AG04450 (cell line): ENCODE measurements at regions not wholly inside any gene's neighbourhood (a gene's known extent, or its start where the extent isn't known, plus 50 kb on each side); places are given as distances from the start of the nearest gene placed in this dataset.
"Not testable (repeated sequence)": the region's sequence is repeated elsewhere in the genome, so short reads cannot be mapped to it uniquely, and the experiment has no call there.

Experiments used
- CTCF ChIA-PET: fragments of 300-600, 350-600 bp; formaldehyde crosslinking; extraction: SDS; loops from one replicate; lab custom pipeline; 2022; ENCODE audit warnings: antibody characterized with exemption, inconsistent platforms; lab: Charles Lee
- POLR2A ChIA-PET: fragments of 350-600 bp; formaldehyde crosslinking; extraction: SDS; loops from one replicate; lab custom pipeline; 2021; ENCODE audit warnings: antibody characterized with exemption, inconsistent platforms; lab: Yijun Ruan, JAX
- DNase-seq: peaks from one replicate; pipeline ENCODE4 v3.0.0-alpha.2; 2011; ENCODE audit warnings: low read depth, low spot score
- H3K27ac ChIP-seq: one replicate; pipeline ENCODE4 v1.5.1; 2012; ENCODE audit warnings: low read depth, low read length, control low read depth
- H3K27me3 ChIP-seq: one replicate; pipeline ENCODE4 v1.6.0; 2012; ENCODE audit warnings: low read length; ENCODE audit not compliant: control insufficient read depth, insufficient read depth
- H3K4me3 ChIP-seq: 2 replicates; pipeline ENCODE4 v1.5.1; 2011; ENCODE audit warnings: mild to moderate bottlenecking, low read depth, low read length, control low read depth
- H3K9me3 ChIP-seq: 2 replicates; pipeline ENCODE4 v1.5.1; 2012; ENCODE audit warnings: low read length; ENCODE audit not compliant: control insufficient read depth, insufficient read depth
- TF ChIP-seq, protein P1 (sequence below): IDR thresholded peaks from 2 replicates; pipeline ENCODE4 v1.5.1; 2011; ENCODE audit warnings: low read depth, low read length, control low read depth, inconsistent platforms

DNA sequence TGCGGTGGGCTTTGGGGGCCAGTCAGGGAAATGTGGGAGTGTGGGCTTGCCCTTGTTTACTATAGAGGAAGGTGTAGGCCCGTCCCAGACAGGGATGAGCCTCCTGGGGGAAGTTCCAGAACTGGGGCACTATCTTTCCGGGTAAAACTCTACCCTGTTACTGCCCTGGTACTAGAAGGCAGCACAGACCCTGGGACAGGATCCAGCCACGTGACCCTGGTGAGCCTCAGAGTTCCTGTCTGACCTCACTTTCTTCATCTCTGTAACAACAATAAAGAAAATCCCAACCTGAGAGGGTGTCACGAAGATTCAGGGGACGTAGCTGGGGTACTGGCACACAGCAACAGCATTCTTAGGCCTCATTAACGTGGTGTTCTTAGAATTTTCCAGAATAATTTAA is 239.6 kb upstream of the FOXF1 start:
- ChIA-PET POLR2A (no interaction called here), CTCF (no interaction called here)
- Histone ChIP-seq H3K4me3 (no peak overlapping the region), H3K27ac (no peak overlapping the region), H3K9me3 (peaks cover 3% of the 10 kb centered on the region; the same call in 1 of the 2 replicates), H3K27me3 (no peaks in the 10 kb centered on the region)
- no peak for DNase-seq
- TF ChIP-seq, protein P1, sequence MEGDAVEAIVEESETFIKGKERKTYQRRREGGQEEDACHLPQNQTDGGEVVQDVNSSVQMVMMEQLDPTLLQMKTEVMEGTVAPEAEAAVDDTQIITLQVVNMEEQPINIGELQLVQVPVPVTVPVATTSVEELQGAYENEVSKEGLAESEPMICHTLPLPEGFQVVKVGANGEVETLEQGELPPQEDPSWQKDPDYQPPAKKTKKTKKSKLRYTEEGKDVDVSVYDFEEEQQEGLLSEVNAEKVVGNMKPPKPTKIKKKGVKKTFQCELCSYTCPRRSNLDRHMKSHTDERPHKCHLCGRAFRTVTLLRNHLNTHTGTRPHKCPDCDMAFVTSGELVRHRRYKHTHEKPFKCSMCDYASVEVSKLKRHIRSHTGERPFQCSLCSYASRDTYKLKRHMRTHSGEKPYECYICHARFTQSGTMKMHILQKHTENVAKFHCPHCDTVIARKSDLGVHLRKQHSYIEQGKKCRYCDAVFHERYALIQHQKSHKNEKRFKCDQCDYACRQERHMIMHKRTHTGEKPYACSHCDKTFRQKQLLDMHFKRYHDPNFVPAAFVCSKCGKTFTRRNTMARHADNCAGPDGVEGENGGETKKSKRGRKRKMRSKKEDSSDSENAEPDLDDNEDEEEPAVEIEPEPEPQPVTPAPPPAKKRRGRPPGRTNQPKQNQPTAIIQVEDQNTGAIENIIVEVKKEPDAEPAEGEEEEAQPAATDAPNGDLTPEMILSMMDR, result no peak

DNA sequence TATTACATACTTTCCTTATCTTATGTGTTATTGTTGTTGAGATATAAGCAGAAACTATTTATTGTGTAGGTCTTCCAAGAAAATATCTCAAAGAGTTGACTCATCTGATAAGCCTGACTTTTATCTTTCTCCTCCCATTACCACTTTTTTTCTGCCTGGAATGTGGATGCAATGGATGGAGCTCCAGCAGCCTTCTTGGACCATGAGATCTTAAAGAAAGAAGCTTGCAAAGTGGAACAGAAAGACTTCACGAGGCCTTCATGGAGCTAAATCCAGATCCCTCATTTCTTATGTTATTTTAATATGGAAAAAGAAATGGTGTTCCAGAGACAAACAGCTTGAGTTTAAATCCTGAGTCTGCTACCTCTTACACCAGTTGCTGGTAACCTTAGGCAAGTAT is 237.6 kb upstream of the FOXF1 start:
- TF ChIP-seq, protein P1, result no peak
- no peaks in the 10 kb centered on the region for H3K27me3 ChIP-seq
- CTCF ChIA-PET, result interaction anchor here (1.0 kb wide), 1 partner anchor 20 kb away, joined by 3 read pairs; no protein-coding TSS in a partner anchor

DNA sequence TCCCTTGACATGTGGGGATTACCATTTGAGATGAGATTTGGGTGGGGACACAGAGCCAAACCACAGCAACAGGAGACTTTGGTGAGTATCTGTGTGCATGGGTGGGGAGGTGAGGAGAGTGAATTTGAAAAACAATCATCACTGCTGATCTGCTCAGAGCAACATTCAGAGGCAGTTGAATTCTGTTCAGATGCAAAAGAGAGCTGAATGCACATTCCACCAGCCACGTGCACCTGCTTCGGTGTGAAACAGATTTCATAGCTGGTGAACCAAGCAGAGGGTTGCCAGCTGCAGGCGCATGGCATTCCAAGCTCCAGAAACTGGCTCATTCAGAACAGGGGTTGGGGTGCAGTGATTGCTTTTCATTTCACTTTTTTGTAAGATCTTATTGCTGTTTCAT is 233.1 kb upstream of the FOXF1 start:
- no peak overlapping the region for H3K4me3 ChIP-seq
- H3K9me3 ChIP-seq, result peaks cover 3% of the 10 kb centered on the region; the same call in 1 of the 2 replicates
- H3K27ac ChIP-seq, result no peak overlapping the region
- TF ChIP-seq, protein P1, result no peak
- no peak for DNase-seq
- H3K27me3 ChIP-seq, result no peaks in the 10 kb centered on the region
- CTCF ChIA-PET, result no interaction called here
- POLR2A ChIA-PET, result no interaction called here

More for the DNA sequence above, 237.6 kb upstream of the FOXF1 start:
- POLR2A ChIA-PET, result no interaction called here
- Histone ChIP-seq H3K4me3 (no peak overlapping the region), H3K27ac (no peak overlapping the region), H3K9me3 (peaks cover 3% of the 10 kb centered on the region; the same call in 1 of the 2 replicates)
- DNase-seq, result no peak

DNA sequence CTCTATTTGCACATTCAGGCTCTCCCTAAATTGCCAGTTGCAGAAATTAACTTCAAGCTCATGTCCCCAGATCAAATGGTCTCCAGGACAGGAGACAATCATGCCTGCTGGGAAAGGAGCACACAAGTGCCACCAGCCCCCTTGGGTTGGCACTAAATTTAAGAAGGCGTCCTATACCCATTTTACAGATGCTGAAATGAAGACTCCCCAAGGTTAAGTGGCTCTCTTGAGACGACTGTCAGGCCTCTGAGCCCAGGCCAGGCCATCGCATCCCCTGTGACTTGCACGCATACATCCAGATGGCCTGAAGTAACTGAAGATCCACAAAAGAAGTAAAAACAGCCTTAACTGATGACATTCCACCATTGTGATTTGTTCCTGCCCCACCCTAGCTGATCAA is 232.5 kb upstream of the FOXF1 start:
- H3K27me3 ChIP-seq, result not testable (repeated sequence)

DNA sequence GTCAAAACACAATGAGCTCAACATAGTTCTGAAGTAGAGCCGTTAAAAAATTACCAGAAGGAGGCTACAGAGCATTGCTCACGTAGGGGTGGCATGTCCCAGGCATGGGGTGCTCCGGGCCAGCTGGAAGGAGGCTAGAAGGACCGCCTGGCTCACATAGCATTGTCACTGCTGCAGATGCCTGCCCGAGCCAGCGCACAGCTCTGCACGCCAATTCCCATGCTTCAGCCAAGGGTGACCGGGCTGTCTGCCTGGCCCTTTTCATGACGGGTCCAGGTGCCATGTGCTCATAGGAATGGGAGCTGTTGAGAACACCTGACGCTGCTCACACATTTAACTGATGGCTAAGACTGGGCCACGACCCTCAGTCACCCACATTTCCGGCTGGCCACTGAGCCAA is 228.9 kb upstream of the FOXF1 start:
- H3K9me3 ChIP-seq, result no peaks in the 10 kb centered on the region
- ChIA-PET POLR2A (no interaction called here), CTCF (no interaction called here)
- H3K27ac ChIP-seq, result no peak overlapping the region
- TF ChIP-seq, protein P1, result no peak
- no peaks in the 10 kb centered on the region for H3K27me3 ChIP-seq
- no peak for DNase-seq
- H3K4me3 ChIP-seq, result no peak overlapping the region

More for the DNA sequence above, 232.5 kb upstream of the FOXF1 start:
- H3K4me3 ChIP-seq, H3K27ac ChIP-seq, CTCF ChIA-PET, DNase-seq, H3K9me3 ChIP-seq: not testable (repeated sequence)
- POLR2A ChIA-PET, result interaction anchor here (0.6 kb wide), 1 partner anchor 147 kb away, joined by 4 read pairs; no protein-coding TSS in a partner anchor
